ENCODE measurements at regions not wholly inside any gene's neighbourhood (a gene's known extent, or its start where the extent isn't known, plus 50 kb on each side); places are given as distances from the start of the nearest gene placed in this dataset.

DNA sequence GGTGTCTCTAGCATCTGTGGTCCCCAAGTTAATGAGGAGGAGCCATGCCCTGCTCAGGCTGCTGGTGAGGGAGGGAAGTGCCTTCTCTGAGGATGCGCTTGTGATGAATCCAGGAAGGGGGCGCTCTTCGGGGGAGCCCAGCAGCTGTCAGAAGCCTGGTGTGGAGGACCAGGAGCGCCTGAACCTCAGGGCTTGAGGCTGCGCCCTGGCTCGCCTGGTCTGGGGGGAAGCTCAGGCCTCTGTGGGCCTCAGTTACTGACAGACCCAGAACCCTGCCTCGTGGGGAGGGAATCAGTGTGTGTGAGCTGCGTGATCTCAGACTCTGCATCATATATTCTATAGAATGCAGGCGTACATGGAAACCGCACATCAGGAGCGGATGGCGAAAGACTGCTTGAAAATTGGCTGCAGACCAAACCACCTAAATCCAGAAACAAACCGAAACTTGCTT, 126.1 kb downstream of the SEC14L1 start:
- no peak overlapping the region for H3K4me3 ChIP-seq (ENCODE audit: low read depth, low read length)

DNA sequence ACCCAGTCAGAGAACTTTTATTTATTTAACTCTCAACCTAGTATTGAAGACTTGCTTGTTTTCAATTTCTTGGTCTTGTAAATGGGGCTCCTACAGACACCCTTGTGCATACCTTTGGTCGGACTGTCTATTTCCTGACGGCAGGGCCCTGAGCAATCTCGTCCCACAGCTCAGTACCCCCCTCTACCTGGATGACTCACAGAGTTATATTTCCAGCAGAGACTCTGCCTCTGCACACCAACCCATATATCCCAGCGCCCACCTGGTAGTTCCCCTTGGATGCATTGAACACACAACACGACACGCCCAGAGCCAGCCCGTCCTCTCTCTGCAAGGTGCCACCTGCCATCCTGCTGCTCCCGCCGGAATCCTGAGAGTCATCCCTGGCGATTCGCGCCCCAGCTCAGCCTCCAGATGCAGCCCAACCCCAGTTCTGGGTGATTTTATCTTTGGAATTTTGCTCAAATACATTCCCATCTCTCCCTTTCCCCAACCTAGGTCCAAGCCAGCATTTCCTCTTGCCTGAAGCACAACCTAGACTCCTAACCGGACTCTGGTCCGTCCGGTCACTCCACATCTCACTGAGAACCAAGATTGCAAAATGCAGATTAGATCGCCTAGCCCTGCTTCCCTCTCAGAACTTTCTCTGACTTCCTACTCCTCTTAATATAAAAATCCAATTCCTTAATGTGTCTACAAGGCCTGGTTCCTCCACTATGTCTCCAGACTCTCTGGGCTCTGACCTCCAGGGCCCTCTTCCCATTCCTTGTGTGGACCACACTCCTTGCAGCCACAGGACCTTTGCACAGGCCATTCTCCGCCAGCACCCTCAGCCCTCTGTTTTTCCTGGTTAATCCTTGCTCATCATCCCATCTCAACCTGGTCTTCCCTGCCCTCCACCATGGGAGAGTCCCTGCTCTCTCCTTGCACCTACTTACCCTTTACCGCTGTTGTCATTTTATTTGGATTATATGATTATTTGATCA, 129.2 kb downstream of the SEC14L1 start:
- no peak overlapping the region for H3K4me3 ChIP-seq (ENCODE audit: low read depth, low read length)

DNA sequence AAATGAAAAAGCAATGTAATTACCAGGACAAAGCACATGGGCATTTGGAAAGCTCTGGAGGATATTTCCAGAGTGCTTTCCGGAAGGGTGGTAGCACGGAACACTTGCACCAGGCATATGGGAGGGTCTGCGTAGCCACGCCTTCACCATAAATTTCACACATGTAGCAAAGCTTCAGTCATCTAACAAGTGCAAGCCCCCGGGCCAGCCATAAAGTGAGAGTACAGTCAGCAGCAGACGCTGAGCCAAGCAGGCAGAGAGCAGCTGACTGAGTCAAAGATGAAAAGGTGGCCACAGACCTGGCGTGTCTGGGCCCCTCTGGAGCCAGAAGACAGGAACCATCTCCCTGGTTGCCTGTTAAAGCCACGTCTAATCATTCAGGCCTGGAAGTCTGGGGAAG, 130.6 kb downstream of the SEC14L1 start:
- H3K4me3 ChIP-seq (ENCODE audit: low read depth, low read length), result no peak overlapping the region

DNA sequence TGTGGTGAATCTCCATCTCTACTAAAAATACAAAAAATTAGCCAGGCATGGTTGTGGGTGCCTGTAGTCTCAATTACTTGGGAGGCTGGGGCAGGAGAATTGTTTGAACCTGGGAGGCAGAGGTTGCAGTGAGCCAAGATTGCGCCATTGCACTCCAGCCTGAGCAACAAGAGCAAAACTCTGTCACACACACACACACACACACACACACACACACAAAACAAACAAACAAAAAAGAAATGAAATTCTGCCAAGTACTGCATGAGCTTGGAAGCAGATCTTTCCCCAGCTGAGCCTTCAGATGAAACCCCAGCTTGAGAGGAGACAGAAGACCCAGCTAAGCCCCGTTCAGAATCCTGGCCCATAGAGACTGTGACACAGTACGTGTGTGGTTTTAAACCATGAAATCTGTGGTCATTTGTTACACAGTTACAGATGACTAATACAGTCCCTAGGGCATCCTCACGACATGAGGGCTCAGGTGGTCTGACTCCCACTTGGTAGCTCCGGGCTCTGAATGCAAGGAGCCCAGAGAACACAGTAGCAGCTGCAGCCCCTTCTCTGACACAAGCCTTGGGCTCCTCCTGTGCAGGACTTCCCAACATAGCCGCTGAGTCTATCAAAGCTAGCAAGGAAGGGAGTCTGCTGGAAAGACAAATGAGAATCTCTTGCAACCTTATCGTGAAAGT, 132.8 kb downstream of the SEC14L1 start:
- H3K4me3 ChIP-seq (ENCODE audit: low read depth, low read length), result no peak overlapping the region

DNA sequence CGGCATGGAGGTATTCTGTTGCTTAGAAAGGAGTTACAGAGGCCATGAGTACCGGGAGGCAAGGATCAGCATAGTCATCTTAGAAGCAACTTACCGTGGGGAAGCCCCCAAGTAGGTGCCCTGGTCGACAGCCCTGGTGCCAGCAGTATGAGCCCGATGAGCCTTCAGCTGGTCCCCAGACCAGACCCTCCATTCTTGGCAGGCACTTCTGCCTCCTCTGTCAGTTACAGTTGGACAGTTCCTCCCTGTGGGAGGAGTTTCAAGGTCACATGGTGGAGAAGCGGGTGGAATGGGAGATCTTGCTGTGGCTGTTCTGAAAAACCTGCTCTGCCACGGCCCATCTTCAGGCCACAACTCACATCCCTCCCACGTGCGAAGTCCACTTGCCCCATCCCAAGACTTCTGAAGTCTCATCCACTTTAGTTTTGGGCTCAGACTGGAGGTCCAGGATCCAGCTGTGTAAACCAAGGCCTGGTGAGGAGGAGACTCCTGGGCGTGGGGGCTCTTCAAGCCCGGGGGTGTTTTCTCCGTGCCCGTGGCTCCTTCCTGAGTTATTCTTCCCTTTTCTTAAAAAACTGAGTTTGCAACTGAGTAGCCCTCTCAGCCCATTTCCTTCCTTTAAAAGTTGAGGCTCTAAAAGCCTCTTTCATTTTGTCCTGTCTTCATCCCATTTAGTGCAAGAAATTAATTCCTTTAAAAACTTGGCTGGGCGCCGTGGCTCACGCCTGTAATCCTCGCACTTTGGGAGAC, 133.5 kb downstream of the SEC14L1 start:
- no peak overlapping the region for H3K4me3 ChIP-seq (ENCODE audit: low read depth, low read length)

DNA sequence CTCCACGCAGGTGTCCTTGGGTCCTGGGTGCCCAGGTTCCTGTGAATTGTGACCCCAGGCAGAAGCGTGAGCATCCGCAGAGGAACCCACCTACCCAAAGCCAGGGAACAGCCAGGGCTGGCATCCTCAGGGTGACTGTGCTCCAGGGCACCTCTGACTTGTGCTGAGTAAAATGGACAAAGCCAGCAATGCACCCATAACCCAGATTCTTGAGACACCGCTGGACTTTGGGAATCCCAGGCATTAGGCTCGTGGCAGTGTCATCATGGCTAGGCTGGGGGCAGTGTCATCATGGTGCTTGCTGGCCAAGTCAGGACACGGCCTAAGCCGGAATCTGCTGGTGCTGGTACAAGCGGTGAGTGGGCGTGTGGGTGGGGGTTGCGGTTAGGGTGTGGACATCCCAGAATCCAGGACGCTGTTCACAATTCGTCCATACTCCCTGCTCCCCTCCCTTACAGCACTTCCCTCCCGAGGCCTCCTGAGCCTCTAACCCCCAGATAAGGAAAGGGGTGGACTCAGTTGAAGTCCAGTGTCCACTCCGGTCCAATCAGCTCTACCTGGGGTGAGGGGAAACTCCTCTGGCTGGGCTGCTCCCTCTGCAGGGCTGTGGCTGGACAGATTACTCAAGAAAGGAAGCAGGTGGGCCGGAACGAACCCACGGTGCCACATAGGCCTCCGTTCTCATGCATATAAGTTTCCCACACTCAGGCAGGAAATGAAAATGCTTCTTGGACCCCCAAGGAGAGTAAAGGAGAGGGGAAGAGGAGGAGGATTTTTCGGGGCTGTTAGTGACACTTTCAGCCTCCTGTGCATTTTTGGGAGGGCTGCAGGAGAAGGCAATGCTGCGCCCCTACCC, 138.9 kb downstream of the SEC14L1 start:
- no peak overlapping the region for H3K4me3 ChIP-seq (ENCODE audit: low read depth, low read length)

DNA sequence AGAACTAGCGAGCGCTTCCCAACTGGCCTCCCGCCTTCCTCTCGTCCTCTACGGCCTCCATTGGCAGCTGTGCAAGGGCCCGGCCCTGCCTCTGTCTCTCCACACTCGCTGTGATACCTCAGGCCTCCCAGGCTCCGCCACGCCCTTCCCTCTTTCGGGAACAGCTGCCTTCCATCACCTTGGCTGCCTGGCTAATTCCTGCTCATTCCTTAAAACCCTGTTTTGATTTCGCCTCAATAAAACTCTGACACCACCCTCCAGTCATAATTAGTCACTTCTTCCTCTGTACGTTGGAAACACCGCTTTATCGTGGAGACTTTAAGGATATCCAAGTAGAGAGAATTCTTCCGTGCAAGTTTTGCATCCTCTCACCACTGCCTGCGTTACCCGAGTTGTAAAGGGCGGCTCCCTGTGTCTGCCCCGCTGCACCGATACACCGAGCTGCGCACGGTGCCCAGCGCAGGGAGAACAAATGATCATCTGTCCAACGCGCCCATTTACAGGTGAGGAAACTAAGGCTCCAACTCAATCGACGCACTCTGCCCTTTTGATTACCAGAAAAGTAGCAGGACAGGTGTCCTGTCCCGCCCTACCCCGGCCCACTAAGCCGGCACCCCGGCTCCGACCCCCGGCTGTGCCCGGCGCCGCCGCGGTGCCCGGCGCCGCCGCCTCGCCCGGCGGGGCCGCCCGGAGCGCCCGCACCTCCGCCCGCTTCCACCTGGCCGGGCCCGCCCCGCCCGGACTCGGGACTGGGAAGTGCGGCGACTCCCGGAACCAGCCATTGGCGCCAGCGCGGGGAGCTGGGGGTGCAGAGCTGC, 139.7 kb downstream of the SEC14L1 start:
- peak overlapping the region; percentile 27 for H3K4me3 ChIP-seq (ENCODE audit: low read depth, low read length)

DNA sequence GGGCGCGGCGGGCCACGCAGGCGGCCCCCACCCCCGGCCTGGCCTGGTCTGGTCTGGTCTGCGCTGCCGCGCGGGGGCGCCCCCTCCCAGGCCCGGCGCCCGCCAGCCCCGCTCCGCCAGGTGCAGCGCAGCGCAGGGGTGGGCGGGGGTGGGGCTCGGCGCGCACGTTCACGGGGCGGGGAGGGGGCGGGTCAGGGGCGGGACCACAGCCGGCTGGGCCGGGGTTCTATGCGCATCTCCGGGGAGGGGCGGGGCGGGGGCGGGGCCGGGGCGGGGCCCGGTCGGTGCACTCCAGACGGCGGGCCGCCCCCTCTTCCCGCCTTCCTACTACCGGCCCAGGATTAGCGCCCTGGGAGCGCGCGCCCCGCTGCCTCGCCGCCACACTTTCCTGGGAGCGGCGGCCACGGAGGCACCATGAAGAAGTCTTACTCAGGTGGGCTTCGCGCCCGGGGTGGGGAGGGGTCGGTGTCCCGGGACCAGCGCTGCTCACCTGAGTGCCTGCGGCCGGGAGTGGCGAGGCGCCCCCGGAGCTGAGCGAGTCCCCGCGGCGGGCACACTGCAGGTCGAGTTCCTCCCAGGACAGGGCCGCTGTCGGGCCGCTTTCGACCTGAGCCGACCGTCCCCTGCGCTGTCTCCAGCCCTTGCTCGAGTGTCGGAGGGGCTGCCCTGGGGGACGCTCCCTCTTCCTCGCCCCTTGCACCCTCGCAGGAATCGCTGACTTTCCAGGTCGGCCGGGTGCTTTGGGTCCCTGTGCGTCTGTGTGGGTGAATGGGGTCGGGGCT, 140.5 kb downstream of the SEC14L1 start:
- H3K4me3 ChIP-seq (ENCODE audit: low read depth, low read length), result peak overlapping the region; percentile 62

DNA sequence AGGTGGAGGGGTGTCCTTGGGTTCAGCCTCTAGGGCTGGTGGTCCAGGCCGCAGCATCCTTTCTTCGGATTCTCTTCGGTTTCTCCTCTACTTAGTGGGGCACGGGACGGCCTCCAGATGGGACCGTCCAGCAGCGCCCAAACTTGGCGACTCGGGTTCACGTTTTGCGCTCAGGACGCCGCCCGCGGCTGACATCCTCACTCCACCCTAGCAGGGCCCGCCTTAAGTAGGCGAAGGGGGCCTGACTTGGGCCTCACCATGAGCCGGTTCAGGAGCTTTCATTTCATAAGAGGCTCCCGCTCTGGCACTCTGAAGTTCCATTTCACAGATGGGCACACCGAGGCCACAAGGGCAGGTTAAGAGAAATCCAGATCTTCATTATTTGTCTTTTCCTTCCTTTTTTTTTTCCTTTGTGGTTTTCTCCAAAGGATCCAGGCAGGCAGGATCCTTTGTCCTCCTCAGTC, 141.2 kb downstream of the SEC14L1 start:
- peak overlapping the region; percentile 62 for H3K4me3 ChIP-seq (ENCODE audit: low read depth, low read length)

DNA sequence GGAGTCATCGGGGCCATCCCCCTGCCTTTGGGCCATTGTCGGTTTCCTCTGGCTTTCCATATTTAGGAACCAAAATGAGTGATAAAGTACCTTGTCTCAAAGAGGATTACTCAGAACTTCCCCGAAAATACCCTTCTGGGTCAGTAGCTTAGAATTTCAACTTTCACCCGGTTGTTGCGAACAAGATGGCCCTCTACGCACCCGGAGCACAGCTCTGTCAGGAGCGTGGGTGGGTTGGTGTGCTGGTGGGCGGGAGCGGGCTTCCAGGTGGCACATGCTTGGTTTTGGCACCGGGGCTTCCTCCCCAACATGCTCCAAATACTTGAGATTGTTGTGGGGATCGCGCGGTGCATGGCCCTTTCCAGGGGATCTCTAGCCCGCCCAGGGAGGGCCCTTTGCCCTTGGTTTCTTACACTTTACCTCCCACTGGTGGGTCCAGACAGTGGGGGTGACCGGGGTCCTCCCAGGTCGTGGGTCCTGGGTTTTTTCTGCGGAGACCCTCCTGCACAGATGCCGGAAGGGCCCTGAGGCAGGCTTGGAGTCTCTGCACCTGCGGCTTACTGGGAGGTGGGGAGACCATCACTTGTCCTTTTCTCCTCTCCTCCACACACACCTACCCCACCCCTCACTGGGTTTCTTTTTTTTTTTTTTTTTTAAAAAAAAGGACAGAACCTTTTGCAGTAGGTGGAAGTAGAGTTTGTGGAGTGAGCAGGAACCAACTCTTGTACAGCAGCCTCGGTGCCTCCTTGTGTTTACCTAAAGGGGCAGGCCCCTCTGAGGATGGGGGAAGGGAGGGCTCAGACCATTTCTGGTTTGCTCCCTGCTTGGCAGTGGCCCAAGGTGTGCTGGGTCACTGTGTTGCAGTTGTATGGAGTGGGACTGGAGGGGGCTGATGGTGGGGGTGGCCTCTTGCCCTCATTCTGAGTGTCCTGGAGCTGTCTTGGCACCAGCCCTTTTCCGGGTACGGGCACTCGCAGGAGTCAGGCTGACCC, 142.1 kb downstream of the SEC14L1 start:
- no peak overlapping the region for H3K4me3 ChIP-seq (ENCODE audit: low read depth, low read length)

DNA sequence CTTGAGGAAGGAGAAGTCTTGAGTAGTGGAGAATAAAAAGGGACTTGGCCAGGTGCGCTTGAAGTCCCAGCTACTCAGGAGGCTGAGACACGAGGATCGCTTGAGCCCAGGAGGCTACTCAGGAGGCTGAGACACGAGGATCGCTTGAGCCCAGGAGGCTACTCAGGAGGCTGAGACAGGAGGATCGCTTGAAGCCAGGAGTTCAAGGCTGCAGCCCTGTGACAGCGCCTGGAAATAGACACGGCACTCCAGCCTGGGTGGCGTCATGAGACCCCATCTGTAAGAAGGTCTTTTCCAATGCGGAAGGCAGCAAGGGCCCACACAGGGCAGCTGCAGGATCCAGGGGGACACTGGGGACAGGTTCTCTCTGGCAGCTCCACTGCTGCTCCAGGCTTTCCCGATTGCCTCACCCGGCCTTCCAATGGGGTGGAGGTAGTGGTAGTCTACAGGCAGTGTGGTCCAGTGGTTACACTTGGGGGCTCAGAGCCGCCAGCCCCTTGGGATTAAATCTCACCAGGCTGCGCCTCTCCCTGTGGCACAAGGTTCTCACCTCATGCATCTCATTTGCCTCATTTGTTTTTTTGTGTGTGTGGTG, 143.4 kb downstream of the SEC14L1 start:
- no peak overlapping the region for H3K4me3 ChIP-seq (ENCODE audit: low read depth, low read length)

DNA sequence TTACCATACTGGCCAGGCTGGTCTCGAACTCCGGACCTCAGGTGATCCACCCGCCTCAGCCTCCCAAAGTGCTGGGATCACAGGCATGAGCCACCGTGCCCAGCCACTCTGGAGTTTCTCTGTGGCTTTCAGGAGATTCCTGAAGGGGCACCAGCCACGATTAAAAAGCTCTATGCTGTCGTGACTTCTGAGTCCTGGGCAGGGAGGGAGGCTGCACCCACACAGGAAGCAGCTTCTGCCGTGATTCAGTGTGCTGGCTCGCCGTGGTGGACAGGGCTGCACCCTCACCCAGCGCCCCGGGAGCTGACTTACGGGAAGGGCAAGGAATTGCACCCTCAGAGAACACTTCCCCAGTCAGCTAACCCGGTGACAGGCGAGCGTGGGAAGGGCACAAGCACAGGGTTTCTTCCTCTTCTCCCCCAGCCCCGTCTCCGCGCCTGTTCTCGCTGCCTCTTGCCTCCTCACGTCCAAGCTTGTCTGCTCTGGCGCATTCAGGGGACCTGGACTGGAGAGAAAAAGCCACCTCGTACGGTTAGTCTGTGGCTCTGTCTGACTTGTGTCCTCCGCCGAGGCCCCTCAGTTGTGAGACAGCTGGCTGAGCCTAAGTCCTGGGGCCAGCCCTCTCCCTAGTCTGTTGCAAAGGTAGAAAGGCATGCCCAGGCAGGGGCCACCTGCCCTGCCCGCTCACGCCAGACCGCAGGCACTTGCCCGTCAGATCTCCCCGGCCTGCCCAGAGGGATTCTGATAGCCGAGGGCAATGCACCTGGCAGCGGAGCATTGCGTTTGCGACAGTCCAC, 145.0 kb downstream of the SEC14L1 start:
- no peak overlapping the region for H3K4me3 ChIP-seq (ENCODE audit: low read depth, low read length)

DNA sequence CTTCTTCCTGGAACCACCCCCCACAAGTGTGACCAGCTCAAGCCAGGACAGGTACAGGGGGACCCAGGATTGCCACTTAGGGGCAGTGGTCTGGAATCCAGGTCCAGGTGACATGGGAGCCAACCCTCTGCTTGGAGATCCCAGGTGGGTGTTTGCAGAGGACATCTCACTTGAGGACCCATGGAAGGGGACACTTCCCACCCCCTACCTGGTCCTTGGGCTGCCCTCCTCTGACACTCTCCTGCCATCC, 145.5 kb downstream of the SEC14L1 start:
- H3K4me3 ChIP-seq (ENCODE audit: low read depth, low read length), result no peak overlapping the region

DNA sequence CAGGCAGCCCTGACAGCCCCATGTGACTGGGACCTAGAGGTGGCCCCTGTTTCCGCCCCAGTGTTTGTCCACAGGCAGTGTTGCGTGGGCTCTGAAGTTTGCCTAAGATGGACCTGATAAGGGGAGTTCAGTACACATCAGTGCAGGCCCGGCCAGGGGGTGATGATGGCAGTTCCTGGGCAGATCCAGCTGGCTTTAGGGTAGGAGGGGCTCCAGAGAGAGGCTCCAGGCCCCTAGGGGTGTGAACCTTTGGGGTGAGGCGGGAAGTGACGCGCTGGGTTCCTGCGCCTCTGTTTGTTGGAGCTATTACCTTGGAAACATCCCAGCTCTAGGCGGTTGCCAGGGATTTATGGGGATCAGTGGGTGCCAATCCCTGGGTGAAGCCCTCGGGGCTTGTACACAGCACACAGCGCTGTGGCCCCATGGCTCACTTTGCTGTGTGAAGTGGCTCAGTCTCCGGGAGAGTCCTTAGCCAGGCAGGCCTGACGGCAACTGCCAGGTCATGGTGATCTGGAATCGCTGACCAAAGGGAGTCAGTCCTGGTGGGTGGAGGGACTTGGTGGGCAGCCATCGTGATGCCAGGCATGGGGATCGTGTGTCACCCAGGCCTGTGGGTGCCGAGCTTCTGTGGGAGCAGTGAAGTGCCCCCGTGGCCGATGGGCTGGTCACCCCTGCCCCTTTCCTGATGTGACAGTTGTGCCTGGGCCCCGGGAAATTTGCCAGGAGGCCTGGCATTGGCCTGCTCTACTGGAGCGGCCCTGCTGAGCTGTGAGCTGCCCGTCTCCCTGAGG, 146.1 kb downstream of the SEC14L1 start:
- H3K4me3 ChIP-seq (ENCODE audit: low read depth, low read length), result no peak overlapping the region

DNA sequence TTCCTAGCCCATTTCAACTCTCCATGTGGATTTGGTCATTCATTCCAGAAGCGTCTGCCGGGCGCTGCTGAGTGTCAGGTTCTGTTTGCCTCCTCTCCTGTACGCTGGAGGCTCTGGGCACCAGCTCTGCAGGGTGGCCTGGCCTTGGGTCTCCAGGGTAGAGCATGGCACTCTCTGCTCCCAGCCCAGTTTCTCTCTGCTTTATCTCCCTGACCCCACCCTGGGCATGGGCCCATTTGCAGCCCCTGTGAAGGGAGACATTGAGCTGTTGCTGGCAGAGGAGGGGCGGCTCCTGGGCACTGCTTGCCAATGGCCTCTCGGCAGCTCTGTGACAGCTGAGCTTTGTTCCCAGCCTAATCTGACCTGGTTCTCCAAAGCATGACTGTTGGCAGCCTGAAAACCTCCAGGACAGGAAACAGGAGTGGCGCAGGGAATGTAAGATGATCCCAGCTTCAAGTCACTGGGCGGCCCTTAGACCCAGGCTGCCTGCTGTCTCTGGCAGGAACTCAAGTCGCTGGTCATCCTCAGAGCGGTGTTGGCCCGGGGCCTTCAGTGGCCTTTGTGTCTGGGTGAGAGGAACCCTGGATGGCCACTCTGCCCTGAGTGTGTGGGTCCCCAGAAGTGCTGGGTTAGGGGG, 146.8 kb downstream of the SEC14L1 start:
- no peak overlapping the region for H3K4me3 ChIP-seq (ENCODE audit: low read depth, low read length)
